DND-41 (cell line): ENCODE measurements at regions not wholly inside any gene's neighbourhood (a gene's known extent, or its start where the extent isn't known, plus 50 kb on each side); places are given as distances from the start of the nearest gene placed in this dataset.

ENCODE experiments used
- EZH2 ChIP-seq: IDR thresholded peaks from 3 replicates; pipeline ENCODE4 v1.6.1; 2012; ENCODE audit warnings: borderline replicate concordance, low read depth, mild to moderate bottlenecking, moderate library complexity, low read length, inconsistent platforms; ENCODE audit not compliant: severe bottlenecking
- TF ChIP-seq, protein P1 (sequence below): IDR thresholded peaks from 2 replicates; pipeline ENCODE4 v1.5.1; 2012; ENCODE audit warnings: borderline replicate concordance, low read length, moderate library complexity, mild to moderate bottlenecking; ENCODE audit not compliant: poor library complexity, severe bottlenecking; ENCODE audit errors: extremely low read depth

DNA sequence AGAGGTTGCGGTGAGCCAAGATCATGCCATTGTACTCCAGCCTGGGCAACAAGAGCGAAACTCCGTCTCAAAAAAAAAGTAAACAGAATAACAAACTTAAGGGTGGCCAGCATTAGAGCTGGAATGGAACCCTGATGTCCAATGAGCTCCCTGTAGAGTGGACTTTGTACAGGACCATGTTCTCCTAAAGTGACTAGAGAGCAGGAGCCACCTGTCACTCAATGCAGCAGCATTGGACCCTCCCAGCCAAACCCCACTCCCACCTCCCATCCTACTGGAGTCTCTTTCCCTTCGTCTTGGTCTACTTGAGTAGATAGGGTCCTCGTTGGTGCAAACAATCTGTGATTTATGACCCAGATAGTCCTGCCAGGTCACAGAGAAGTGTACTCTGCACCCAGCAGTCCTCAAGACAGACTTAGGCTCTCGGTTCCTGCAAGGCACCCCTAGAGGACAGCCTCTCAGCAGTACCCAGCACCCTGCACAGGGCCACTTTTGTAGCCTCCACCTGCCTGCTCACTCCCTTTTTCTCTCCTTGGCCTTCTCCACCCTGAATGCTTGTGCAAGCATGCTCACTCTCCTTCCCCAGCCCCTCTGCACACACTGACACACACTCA is 69.2 kb upstream of the ZNF281 start:
- TF ChIP-seq, protein P1, sequence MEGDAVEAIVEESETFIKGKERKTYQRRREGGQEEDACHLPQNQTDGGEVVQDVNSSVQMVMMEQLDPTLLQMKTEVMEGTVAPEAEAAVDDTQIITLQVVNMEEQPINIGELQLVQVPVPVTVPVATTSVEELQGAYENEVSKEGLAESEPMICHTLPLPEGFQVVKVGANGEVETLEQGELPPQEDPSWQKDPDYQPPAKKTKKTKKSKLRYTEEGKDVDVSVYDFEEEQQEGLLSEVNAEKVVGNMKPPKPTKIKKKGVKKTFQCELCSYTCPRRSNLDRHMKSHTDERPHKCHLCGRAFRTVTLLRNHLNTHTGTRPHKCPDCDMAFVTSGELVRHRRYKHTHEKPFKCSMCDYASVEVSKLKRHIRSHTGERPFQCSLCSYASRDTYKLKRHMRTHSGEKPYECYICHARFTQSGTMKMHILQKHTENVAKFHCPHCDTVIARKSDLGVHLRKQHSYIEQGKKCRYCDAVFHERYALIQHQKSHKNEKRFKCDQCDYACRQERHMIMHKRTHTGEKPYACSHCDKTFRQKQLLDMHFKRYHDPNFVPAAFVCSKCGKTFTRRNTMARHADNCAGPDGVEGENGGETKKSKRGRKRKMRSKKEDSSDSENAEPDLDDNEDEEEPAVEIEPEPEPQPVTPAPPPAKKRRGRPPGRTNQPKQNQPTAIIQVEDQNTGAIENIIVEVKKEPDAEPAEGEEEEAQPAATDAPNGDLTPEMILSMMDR: no peak
- no peak for TF ChIP-seq EZH2
